ENCODE measurements at regions not wholly inside any gene's neighbourhood (a gene's known extent, or its start where the extent isn't known, plus 50 kb on each side); places are given as distances from the start of the nearest gene placed in this dataset.
"Not testable (repeated sequence)": the region's sequence is repeated elsewhere in the genome, so short reads cannot be mapped to it uniquely, and the experiment has no call there.

- H3K4me3 ChIP-seq (ENCODE audit: low read depth in 1 of 2, low read length in 2 of 2); H3K27me3 ChIP-seq (ENCODE audit: control insufficient read depth in 1 of 2, insufficient read depth in 2 of 2, low read length in 2 of 2); H3K4me1 ChIP-seq (ENCODE audit: control insufficient read depth in 2 of 2, insufficient read depth in 2 of 2, low read length in 1 of 2); H3K27ac ChIP-seq (ENCODE audit: low read depth in 2 of 2, low read length in 1 of 2); H3K36me3 ChIP-seq (ENCODE audit: control insufficient read depth in 2 of 2, insufficient read depth in 2 of 2, low read length in 1 of 2); H3K9me3 ChIP-seq (ENCODE audit: control insufficient read depth in 2 of 2, insufficient read depth in 1 of 2, low read depth in 1 of 2, low read length in 1 of 2): not testable (repeated sequence)
- WGBS, 2 donors = 93 to 95% methylated on average over 2 to 5 of the region's 6 CpGs
These were observed 627.3 kb upstream of the LRRTM1 start for GRCh38 chr2:80931820-80932219.

- Histone ChIP-seq H3K4me1 (ENCODE audit: control insufficient read depth in 2 of 2, insufficient read depth in 2 of 2, low read length in 1 of 2) (no peaks in the 10 kb centered on the region), H3K27ac (ENCODE audit: low read depth in 2 of 2, low read length in 1 of 2) (no peak overlapping the region), H3K36me3 (ENCODE audit: control insufficient read depth in 2 of 2, insufficient read depth in 2 of 2, low read length in 1 of 2) (no peaks in the 10 kb centered on the region), H3K9me3 (ENCODE audit: control insufficient read depth in 2 of 2, insufficient read depth in 1 of 2, low read depth in 1 of 2, low read length in 1 of 2) (peaks cover 0 to 6% of the 10 kb centered on the region in 2 donors), H3K4me3 (ENCODE audit: low read depth in 1 of 2, low read length in 2 of 2) (no peak overlapping the region), H3K27me3 (ENCODE audit: control insufficient read depth in 1 of 2, insufficient read depth in 2 of 2, low read length in 2 of 2) (no peaks in the 10 kb centered on the region)
- 89 to 96% methylated on average over 1 of the region's 1 CpG for WGBS, 2 donors
These were observed 626.2 kb upstream of the LRRTM1 start for GRCh38 chr2:80930777-80931176.

DNA sequence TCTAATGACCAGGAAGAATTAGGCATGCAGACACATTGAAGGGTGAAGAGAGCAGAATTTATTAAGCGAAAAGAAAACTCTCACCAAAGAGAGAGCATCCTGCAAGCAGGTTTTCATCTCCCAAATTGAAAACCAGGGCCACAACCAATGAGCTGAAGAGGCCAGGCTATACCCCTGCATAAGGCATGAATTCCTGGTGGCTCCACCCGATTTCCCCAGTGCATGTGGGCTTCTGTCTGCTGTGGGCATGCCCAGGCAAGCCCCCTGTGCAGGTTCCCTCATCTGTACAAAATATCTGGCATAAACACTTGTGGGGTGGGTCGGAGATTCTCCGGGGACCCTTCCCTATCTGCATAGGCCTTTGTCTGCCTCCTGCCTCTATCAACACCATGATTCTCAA is 621.6 kb upstream of the LRRTM1 start:
- H3K4me1 ChIP-seq (ENCODE audit: control insufficient read depth in 2 of 2, insufficient read depth in 2 of 2, low read length in 1 of 2) = no peaks in the 10 kb centered on the region
- H3K27me3 ChIP-seq (ENCODE audit: control insufficient read depth in 1 of 2, insufficient read depth in 2 of 2, low read length in 2 of 2) = no peaks in the 10 kb centered on the region
- H3K36me3 ChIP-seq (ENCODE audit: control insufficient read depth in 2 of 2, insufficient read depth in 2 of 2, low read length in 1 of 2) = no peaks in the 10 kb centered on the region
- H3K9me3 ChIP-seq (ENCODE audit: control insufficient read depth in 2 of 2, insufficient read depth in 1 of 2, low read depth in 1 of 2, low read length in 1 of 2) = peaks cover 0 to 6% of the 10 kb centered on the region in 2 donors
- no peak overlapping the region for H3K4me3 ChIP-seq (ENCODE audit: low read depth in 1 of 2, low read length in 2 of 2)
- 57% methylated on average over 4 of the region's 4 CpGs for WGBS, 2 donors
- H3K27ac ChIP-seq (ENCODE audit: low read depth in 2 of 2, low read length in 1 of 2) = no peak overlapping the region

DNA sequence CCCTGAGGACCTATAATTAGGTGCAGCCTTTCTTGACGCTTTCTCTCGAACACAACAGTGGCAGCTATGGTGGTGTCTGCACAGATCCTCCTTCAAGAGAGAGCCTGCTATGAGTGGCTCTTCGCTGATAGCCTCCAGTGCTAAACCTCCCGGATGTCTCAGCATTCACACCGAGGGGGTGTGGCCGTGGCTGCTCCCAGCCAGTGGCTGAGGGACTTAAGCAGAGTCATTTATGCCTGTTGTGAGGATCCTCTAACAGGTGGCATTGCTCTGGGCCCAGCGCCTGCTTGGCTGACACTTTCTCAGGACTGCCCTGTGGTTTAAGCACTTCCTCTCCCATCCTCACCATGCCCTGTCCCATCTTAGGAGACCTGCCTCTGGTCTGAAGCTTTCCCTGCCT is 592.0 kb upstream of the LRRTM1 start:
- Histone ChIP-seq H3K9me3 (ENCODE audit: control insufficient read depth in 2 of 2, insufficient read depth in 1 of 2, low read depth in 1 of 2, low read length in 1 of 2) (peaks cover 0 to 4% of the 10 kb centered on the region in 2 donors), H3K27ac (ENCODE audit: low read depth in 2 of 2, low read length in 1 of 2) (no peak overlapping the region), H3K27me3 (ENCODE audit: control insufficient read depth in 1 of 2, insufficient read depth in 2 of 2, low read length in 2 of 2) (no peaks in the 10 kb centered on the region), H3K4me3 (ENCODE audit: low read depth in 1 of 2, low read length in 2 of 2) (no peak overlapping the region), H3K4me1 (ENCODE audit: control insufficient read depth in 2 of 2, insufficient read depth in 2 of 2, low read length in 1 of 2) (no peaks in the 10 kb centered on the region), H3K36me3 (ENCODE audit: control insufficient read depth in 2 of 2, insufficient read depth in 2 of 2, low read length in 1 of 2) (no peaks in the 10 kb centered on the region)
- 68 to 70% methylated on average over 7 of the region's 7 CpGs for WGBS, 2 donors

GRCh38 chr2:80894486-80894885 is 589.9 kb upstream of the LRRTM1 start:
- H3K36me3 ChIP-seq (ENCODE audit: control insufficient read depth in 2 of 2, insufficient read depth in 2 of 2, low read length in 1 of 2) = no peaks in the 10 kb centered on the region
- H3K27me3 ChIP-seq (ENCODE audit: control insufficient read depth in 1 of 2, insufficient read depth in 2 of 2, low read length in 2 of 2) = no peaks in the 10 kb centered on the region
- peaks cover 0 to 4% of the 10 kb centered on the region in 2 donors for H3K9me3 ChIP-seq (ENCODE audit: control insufficient read depth in 2 of 2, insufficient read depth in 1 of 2, low read depth in 1 of 2, low read length in 1 of 2)
- no peak overlapping the region for H3K27ac ChIP-seq (ENCODE audit: low read depth in 2 of 2, low read length in 1 of 2)
- no peaks in the 10 kb centered on the region for H3K4me1 ChIP-seq (ENCODE audit: control insufficient read depth in 2 of 2, insufficient read depth in 2 of 2, low read length in 1 of 2)
- H3K4me3 ChIP-seq (ENCODE audit: low read depth in 1 of 2, low read length in 2 of 2) = no peak overlapping the region
- 66 to 70% methylated on average over 3 of the region's 3 CpGs for WGBS, 2 donors

- Histone ChIP-seq H3K27ac (ENCODE audit: low read depth in 2 of 2, low read length in 1 of 2) (no peak overlapping the region), H3K27me3 (ENCODE audit: control insufficient read depth in 1 of 2, insufficient read depth in 2 of 2, low read length in 2 of 2) (no peaks in the 10 kb centered on the region), H3K9me3 (ENCODE audit: control insufficient read depth in 2 of 2, insufficient read depth in 1 of 2, low read depth in 1 of 2, low read length in 1 of 2) (peaks cover 0 to 4% of the 10 kb centered on the region in 2 donors), H3K4me1 (ENCODE audit: control insufficient read depth in 2 of 2, insufficient read depth in 2 of 2, low read length in 1 of 2) (no peaks in the 10 kb centered on the region), H3K36me3 (ENCODE audit: control insufficient read depth in 2 of 2, insufficient read depth in 2 of 2, low read length in 1 of 2) (no peaks in the 10 kb centered on the region), H3K4me3 (ENCODE audit: low read depth in 1 of 2, low read length in 2 of 2) (no peak overlapping the region)
- 40 to 47% methylated on average over 2 of the region's 2 CpGs for WGBS, 2 donors
These were observed 589.2 kb upstream of the LRRTM1 start for GRCh38 chr2:80893711-80894110.

GRCh38 chr2:80889009-80889408 is 584.5 kb upstream of the LRRTM1 start:
- Histone ChIP-seq H3K36me3 (ENCODE audit: control insufficient read depth in 2 of 2, insufficient read depth in 2 of 2, low read length in 1 of 2) (no peaks in the 10 kb centered on the region), H3K4me3 (ENCODE audit: low read depth in 1 of 2, low read length in 2 of 2) (no peak overlapping the region), H3K27ac (ENCODE audit: low read depth in 2 of 2, low read length in 1 of 2) (no peak overlapping the region), H3K4me1 (ENCODE audit: control insufficient read depth in 2 of 2, insufficient read depth in 2 of 2, low read length in 1 of 2) (no peaks in the 10 kb centered on the region), H3K27me3 (ENCODE audit: control insufficient read depth in 1 of 2, insufficient read depth in 2 of 2, low read length in 2 of 2) (no peaks in the 10 kb centered on the region), H3K9me3 (ENCODE audit: control insufficient read depth in 2 of 2, insufficient read depth in 1 of 2, low read depth in 1 of 2, low read length in 1 of 2) (no peaks in the 10 kb centered on the region)
- 26 to 31% methylated on average over 2 of the region's 2 CpGs for WGBS, 2 donors

GRCh38 chr2:80887841-80888378 is 583.4 kb upstream of the LRRTM1 start:
- Histone ChIP-seq H3K9me3 (ENCODE audit: control insufficient read depth in 2 of 2, insufficient read depth in 1 of 2, low read depth in 1 of 2, low read length in 1 of 2) (no peaks in the 10 kb centered on the region), H3K27ac (ENCODE audit: low read depth in 2 of 2, low read length in 1 of 2) (no peak overlapping the region), H3K4me1 (ENCODE audit: control insufficient read depth in 2 of 2, insufficient read depth in 2 of 2, low read length in 1 of 2) (no peaks in the 10 kb centered on the region), H3K36me3 (ENCODE audit: control insufficient read depth in 2 of 2, insufficient read depth in 2 of 2, low read length in 1 of 2) (no peaks in the 10 kb centered on the region), H3K27me3 (ENCODE audit: control insufficient read depth in 1 of 2, insufficient read depth in 2 of 2, low read length in 2 of 2) (no peaks in the 10 kb centered on the region), H3K4me3 (ENCODE audit: low read depth in 1 of 2, low read length in 2 of 2) (no peak overlapping the region)
- 24 to 33% methylated on average over 2 of the region's 2 CpGs for WGBS, 2 donors

- 77 to 81% methylated on average over 2 of the region's 2 CpGs for WGBS, 2 donors
- H3K9me3 ChIP-seq (ENCODE audit: control insufficient read depth in 2 of 2, insufficient read depth in 1 of 2, low read depth in 1 of 2, low read length in 1 of 2) = peaks cover 0 to 4% of the 10 kb centered on the region in 2 donors
- no peaks in the 10 kb centered on the region for H3K4me1 ChIP-seq (ENCODE audit: control insufficient read depth in 2 of 2, insufficient read depth in 2 of 2, low read length in 1 of 2)
- H3K27me3 ChIP-seq (ENCODE audit: control insufficient read depth in 1 of 2, insufficient read depth in 2 of 2, low read length in 2 of 2) = no peaks in the 10 kb centered on the region
- no peak overlapping the region for H3K4me3 ChIP-seq (ENCODE audit: low read depth in 1 of 2, low read length in 2 of 2)
- no peaks in the 10 kb centered on the region for H3K36me3 ChIP-seq (ENCODE audit: control insufficient read depth in 2 of 2, insufficient read depth in 2 of 2, low read length in 1 of 2)
- no peak overlapping the region for H3K27ac ChIP-seq (ENCODE audit: low read depth in 2 of 2, low read length in 1 of 2)
These were observed 569.8 kb upstream of the LRRTM1 start for GRCh38 chr2:80874374-80874773.

- no peaks in the 10 kb centered on the region for H3K4me1 ChIP-seq (ENCODE audit: control insufficient read depth in 2 of 2, insufficient read depth in 2 of 2, low read length in 1 of 2)
- peaks cover 0 to 4% of the 10 kb centered on the region in 2 donors for H3K9me3 ChIP-seq (ENCODE audit: control insufficient read depth in 2 of 2, insufficient read depth in 1 of 2, low read depth in 1 of 2, low read length in 1 of 2)
- WGBS, 2 donors = 74 to 75% methylated on average over 7 of the region's 7 CpGs
- no peak overlapping the region for H3K4me3 ChIP-seq (ENCODE audit: low read depth in 1 of 2, low read length in 2 of 2)
- H3K27me3 ChIP-seq (ENCODE audit: control insufficient read depth in 1 of 2, insufficient read depth in 2 of 2, low read length in 2 of 2) = no peaks in the 10 kb centered on the region
- H3K27ac ChIP-seq (ENCODE audit: low read depth in 2 of 2, low read length in 1 of 2) = no peak overlapping the region
- no peaks in the 10 kb centered on the region for H3K36me3 ChIP-seq (ENCODE audit: control insufficient read depth in 2 of 2, insufficient read depth in 2 of 2, low read length in 1 of 2)
These were observed 565.4 kb upstream of the LRRTM1 start for GRCh38 chr2:80869858-80870438.

Data from esophagus (tissue), 2 donors.